HCT116 (cell line): ENCODE measurements at regions not wholly inside any gene's neighbourhood (a gene's known extent, or its start where the extent isn't known, plus 50 kb on each side); places are given as distances from the start of the nearest gene placed in this dataset.

Source experiments
- ATAC-seq: fragments of 200-7000 bp; cut with Tn5 transposase; 2 replicates; pipeline ENCODE4 v1.9.1; 2020; ENCODE audit warnings: mild to moderate bottlenecking, moderate library complexity
- BruUV-seq: library from RNA; stranded (reverse); fragments of 400-500 nt; replicated peaks from 2 replicates; lab custom pipeline; 2021; lab: Mats Ljungman, UMichigan
- CTCF ChIA-PET: fragments of 300-600 bp; sonication (Branson Sonifier 250); formaldehyde crosslinking; loops from one replicate; lab custom pipeline; 2021; ENCODE audit warnings: antibody characterized with exemption; lab: Charles Lee
- POLR2A ChIA-PET: fragments of 300-600, 350-600 bp; sonication (Branson Sonifier 250); formaldehyde crosslinking; loops from one replicate; lab custom pipeline; 2021; ENCODE audit warnings: antibody characterized with exemption; lab: Charles Lee
- RAD21 ChIA-PET, 2 experiments: fragments of 300-600 bp; sonication (Branson Sonifier 250); formaldehyde crosslinking; loops; one replicate each; lab custom pipeline; 2023; ENCODE audit warnings: low total read pairs in 2 of 2; ENCODE audit not compliant: uncharacterized antibody in 2 of 2, unreplicated experiment in 2 of 2, low non-redundant PET in 1 of 2; lab: Charles Lee
- DNase-seq: peaks from one replicate; pipeline ENCODE4 v3.0.0-alpha.2; 2010; ENCODE audit warnings: low read depth, low spot score
- H2AFZ ChIP-seq: fragments of 200-600 bp; shearing (Covaris generic), sonication (generic); 2 replicates; pipeline ENCODE4 v1.6.1; 2017; ENCODE audit warnings: low read depth, mixed run types, mixed read lengths, antibody characterized with exemption, low read length; ENCODE audit not compliant: poor library complexity, severe bottlenecking
- H3K27ac ChIP-seq: 2 replicates; pipeline ENCODE4 v1.5.1; 2012; ENCODE audit warnings: low read depth, low read length
- H3K27me3 ChIP-seq: fragments of 200-600 bp; sonication (generic); 2 replicates; pipeline ENCODE4 v1.6.1; 2016; ENCODE audit warnings: mixed run types, low read length, mixed read lengths; ENCODE audit not compliant: insufficient read depth
- H3K36me3 ChIP-seq, 2 experiments: fragments of 200-500 bp in 1 of 2; fragments of 200-600 bp in 1 of 2; sonication (Bioruptor generic) in 1 of 2; sonication (generic) in 1 of 2; 2 replicates each; pipeline versions ENCODE4 v1.5.1 to v1.6.1; 2014 to 2016; ENCODE audit warnings: low read length in 2 of 2, inconsistent platforms in 1 of 2, mixed read lengths in 1 of 2, mixed run types in 1 of 2; ENCODE audit not compliant: insufficient read depth in 2 of 2, control insufficient read depth in 1 of 2
- H3K4me1 ChIP-seq, 2 experiments: fragments of 200-600 bp in 1 of 2; sonication (generic) in 1 of 2; 2 replicates each; pipeline versions ENCODE4 v1.5.1 to v1.6.1; 2012 to 2017; ENCODE audit warnings: low read length in 2 of 2, inconsistent platforms in 1 of 2, mild to moderate bottlenecking in 1 of 2, mixed read lengths in 1 of 2, mixed run types in 1 of 2, moderate library complexity in 1 of 2; ENCODE audit not compliant: insufficient read depth in 2 of 2, control insufficient read depth in 1 of 2
- H3K4me2 ChIP-seq: fragments of 200-600 bp; sonication (generic); 2 replicates; pipeline ENCODE4 v1.6.1; 2017; ENCODE audit warnings: mixed run types, low read length, mixed read lengths
- H3K4me3 ChIP-seq, 2 experiments: fragments of 200-600 bp in 1 of 2; sonication (generic) in 1 of 2; replicated peaks in 1 of 2; 2 replicates each; pipeline ENCODE4 v1.5.1; 2011 to 2016; ENCODE audit warnings: low read length in 2 of 2, control low read depth in 1 of 2, low read depth in 1 of 2, mild to moderate bottlenecking in 1 of 2, mixed read lengths in 1 of 2, mixed run types in 1 of 2
- H3K79me2 ChIP-seq: fragments of 200-600 bp; sonication (generic); 2 replicates; pipeline ENCODE4 v1.6.1; 2017; ENCODE audit warnings: mild to moderate bottlenecking, mixed run types, low read length, moderate library complexity, mixed read lengths; ENCODE audit not compliant: insufficient read depth
- H3K9ac ChIP-seq: fragments of 200-600 bp; sonication (generic); 2 replicates; pipeline ENCODE4 v1.6.1; 2016; ENCODE audit warnings: low read length, mixed read lengths
- H3K9me2 ChIP-seq: fragments of 200-600 bp; sonication (generic), shearing (Covaris generic); 2 replicates; pipeline ENCODE4 v1.6.1; 2017; ENCODE audit warnings: mixed run types, mild to moderate bottlenecking, moderate library complexity; ENCODE audit not compliant: insufficient read depth
- H3K9me3 ChIP-seq, 2 experiments: fragments of 200-500 bp in 1 of 2; fragments of 200-600 bp in 1 of 2; sonication (Bioruptor generic) in 1 of 2; sonication (generic) in 1 of 2; 2 replicates each; pipeline ENCODE4 v1.6.1; 2014 to 2017; ENCODE audit warnings: low read length in 2 of 2, mixed read lengths in 2 of 2, inconsistent platforms in 1 of 2, low read depth in 1 of 2, mild to moderate bottlenecking in 1 of 2, mixed run types in 1 of 2, moderate library complexity in 1 of 2; ENCODE audit not compliant: control insufficient read depth in 1 of 2, insufficient read depth in 1 of 2
- H4K20me1 ChIP-seq: fragments of 200-600 bp; sonication (generic), shearing (Covaris generic); 2 replicates; pipeline ENCODE4 v1.6.1; 2017; ENCODE audit warnings: mixed run types, mild to moderate bottlenecking, moderate library complexity; ENCODE audit not compliant: insufficient read depth
- EGR1 ChIP-seq: IDR thresholded peaks from 2 replicates; pipeline ENCODE4 v1.6.1; 2012; ENCODE audit warnings: low read depth
- ELF1 ChIP-seq: IDR thresholded peaks from 2 replicates; pipeline ENCODE4 v1.6.1; 2012; ENCODE audit warnings: low read depth, borderline replicate concordance
- FOSL1 ChIP-seq: IDR thresholded peaks from 2 replicates; pipeline ENCODE4 v1.6.1; 2012; ENCODE audit warnings: low read depth
- JUND ChIP-seq: IDR thresholded peaks from 2 replicates; pipeline ENCODE4 v1.6.1; 2012
- SIN3A ChIP-seq: IDR thresholded peaks from 2 replicates; pipeline ENCODE4 v1.6.1; 2012; ENCODE audit warnings: low read depth
- TCF7L2 ChIP-seq: IDR thresholded peaks from 2 replicates; pipeline ENCODE4 v1.7.0; 2011; ENCODE audit warnings: borderline replicate concordance, inconsistent platforms; ENCODE audit not compliant: insufficient read depth, insufficient read length; ENCODE audit errors: extremely low read depth
- ZBTB33 ChIP-seq: IDR thresholded peaks from 2 replicates; pipeline ENCODE4 v1.6.1; 2011; ENCODE audit warnings: mild to moderate bottlenecking, low read length, moderate library complexity; ENCODE audit not compliant: insufficient replicate concordance; ENCODE audit errors: extremely low read depth
- ZFX ChIP-seq: fragments of 450-650 bp; IDR thresholded peaks from 2 replicates; pipeline ENCODE4 v1.6.1; 2017
- ZNF274 ChIP-seq: fragments of 200-500 bp; sonication (Bioruptor generic); IDR thresholded peaks from 2 replicates; pipeline ENCODE4 v1.6.1; 2014; ENCODE audit warnings: mild to moderate bottlenecking, low read depth, low read length, inconsistent platforms
- intact Hi-C: fragments of 100-400 bp; cut with micrococcal nuclease; formaldehyde crosslinking; loops from 2 replicates; pipeline ENCODE4 v1.10.0; 2022
- TF ChIP-seq, protein P1 (sequence below), 3 experiments: fragments of 200-600 bp in 1 of 3; sonication (generic) in 1 of 3; IDR thresholded peaks in 2 of 3; conservative IDR thresholded peaks in 1 of 3; 2 replicates each; pipeline ENCODE4 v1.5.1; 2012 to 2017; ENCODE audit warnings: low read depth in 2 of 3, low read length in 2 of 3, antibody characterized with exemption in 1 of 3, borderline replicate concordance in 1 of 3, control low read depth in 1 of 3, mild to moderate bottlenecking in 1 of 3, mixed read lengths in 1 of 3, mixed run types in 1 of 3, moderate library complexity in 1 of 3; ENCODE audit not compliant: insufficient read depth in 1 of 3

DNA sequence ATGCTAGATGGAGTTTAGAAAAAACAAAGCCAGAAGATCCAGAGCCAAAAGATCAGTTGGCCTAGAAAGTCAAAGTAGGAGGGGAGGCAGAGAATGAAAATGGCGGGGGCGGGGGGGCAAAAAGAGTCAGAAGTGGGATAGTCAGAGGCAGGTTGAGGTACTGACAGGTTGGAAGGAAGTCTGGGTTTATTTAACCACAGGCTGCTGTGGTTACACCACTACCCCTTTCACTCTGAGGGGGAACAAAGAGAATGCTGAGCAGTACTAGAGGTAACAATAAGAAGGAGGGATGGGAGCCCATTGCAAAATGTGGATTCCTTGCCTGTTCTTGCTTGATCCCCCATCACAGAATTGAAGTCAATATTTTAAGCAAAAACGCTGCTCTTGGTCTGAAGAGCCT lies 111.8 kb downstream of the CAVIN4 start:
- H3K4me2 ChIP-seq, result no peak overlapping the region
- TF ChIP-seq ZNF274 (no peak), ZBTB33 (no peak), JUND (no peak), SIN3A (no peak), EGR1 (no peak), TCF7L2 (no peak), ZFX (no peak), ELF1 (no peak), FOSL1 (no peak)
- TF ChIP-seq, protein P1, sequence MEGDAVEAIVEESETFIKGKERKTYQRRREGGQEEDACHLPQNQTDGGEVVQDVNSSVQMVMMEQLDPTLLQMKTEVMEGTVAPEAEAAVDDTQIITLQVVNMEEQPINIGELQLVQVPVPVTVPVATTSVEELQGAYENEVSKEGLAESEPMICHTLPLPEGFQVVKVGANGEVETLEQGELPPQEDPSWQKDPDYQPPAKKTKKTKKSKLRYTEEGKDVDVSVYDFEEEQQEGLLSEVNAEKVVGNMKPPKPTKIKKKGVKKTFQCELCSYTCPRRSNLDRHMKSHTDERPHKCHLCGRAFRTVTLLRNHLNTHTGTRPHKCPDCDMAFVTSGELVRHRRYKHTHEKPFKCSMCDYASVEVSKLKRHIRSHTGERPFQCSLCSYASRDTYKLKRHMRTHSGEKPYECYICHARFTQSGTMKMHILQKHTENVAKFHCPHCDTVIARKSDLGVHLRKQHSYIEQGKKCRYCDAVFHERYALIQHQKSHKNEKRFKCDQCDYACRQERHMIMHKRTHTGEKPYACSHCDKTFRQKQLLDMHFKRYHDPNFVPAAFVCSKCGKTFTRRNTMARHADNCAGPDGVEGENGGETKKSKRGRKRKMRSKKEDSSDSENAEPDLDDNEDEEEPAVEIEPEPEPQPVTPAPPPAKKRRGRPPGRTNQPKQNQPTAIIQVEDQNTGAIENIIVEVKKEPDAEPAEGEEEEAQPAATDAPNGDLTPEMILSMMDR (IDR thresholded peaks at IDR 0.05 in 2 of 3, conservative IDR thresholded peaks at IDR 0.05 in 1 of 3; ENCODE audit: borderline replicate concordance in 1 of 3, insufficient read depth in 1 of 3, low read depth in 2 of 3, low read length in 2 of 3), result no peak
- H3K4me3 ChIP-seq, result no peak overlapping the region
- H3K36me3 ChIP-seq, result no peaks in the 10 kb centered on the region
- POLR2A ChIA-PET, result no interaction called here
- no peaks in the 10 kb centered on the region for H3K9me3 ChIP-seq
- DNase-seq (no peak), ATAC-seq (no peak)
- intact Hi-C loops, result no loop called here
- H3K9me2 ChIP-seq, result no peaks in the 10 kb centered on the region
- H3K27me3 ChIP-seq, result peaks cover 5% of the 10 kb centered on the region; the same call in 1 of the 2 replicates
- H3K4me1 ChIP-seq, result no peaks in the 10 kb centered on the region
- RAD21 ChIA-PET, result no interaction called here
- CTCF ChIA-PET, result no interaction called here
- H3K9ac ChIP-seq, result no peak overlapping the region
- no peaks in the 10 kb centered on the region for H4K20me1 ChIP-seq
- H3K79me2 ChIP-seq, result no peaks in the 10 kb centered on the region
- H3K27ac ChIP-seq, result no peak overlapping the region
- no TSS peak for BruUV-seq
- H2AFZ ChIP-seq, result no peak overlapping the region
